ENCODE measurements at regions not wholly inside any gene's neighbourhood (a gene's known extent, or its start where the extent isn't known, plus 50 kb on each side); places are given as distances from the start of the nearest gene placed in this dataset.
"Not testable (repeated sequence)": the region's sequence is repeated elsewhere in the genome, so short reads cannot be mapped to it uniquely, and the experiment has no call there.

DNA sequence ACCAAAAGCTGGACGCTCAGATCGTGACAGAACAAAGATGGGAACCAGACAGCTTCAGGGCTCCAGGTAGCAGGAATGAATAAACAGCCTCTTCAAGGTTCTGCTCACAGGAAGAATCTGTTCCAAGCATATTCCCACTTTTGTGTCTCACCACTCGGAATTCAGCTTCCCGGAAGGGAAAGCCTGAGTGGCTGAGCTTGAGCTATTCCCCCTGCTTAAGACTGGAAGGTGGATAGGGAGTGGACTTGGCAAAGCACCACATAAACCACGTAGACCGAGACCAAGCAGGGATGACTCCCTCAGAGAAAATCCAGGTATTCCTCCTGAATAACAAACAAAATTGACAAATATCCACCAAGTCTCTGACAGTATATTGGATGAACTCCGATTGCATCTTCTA lies 180.2 kb upstream of the NR2F2 start:
- Histone ChIP-seq H4K20me1 (ENCODE audit: control insufficient read depth, extremely low read depth, insufficient read depth, low read length) (no peaks in the 10 kb centered on the region), H3K9me3 (ENCODE audit: control insufficient read depth, insufficient read depth, low read depth, low read length) (no peaks in the 10 kb centered on the region), H3K27me3 (ENCODE audit: control insufficient read depth, insufficient read depth, low read length) (no peaks in the 10 kb centered on the region), H3K4me2 (ENCODE audit: extremely low read depth, insufficient read depth, low read length) (no peak overlapping the region), H3K4me3 (replicated peaks in 1 of 4; ENCODE audit: control extremely low read depth in 1 of 4, insufficient read depth in 1 of 4, low read depth in 3 of 4, low read length in 4 of 4) (no peak overlapping the region), H2AFZ (ENCODE audit: low read length) (no peak overlapping the region), H3K9ac (ENCODE audit: insufficient read depth, low read length) (no peak overlapping the region), H3K4me1 (ENCODE audit: control insufficient read depth, extremely low read depth, insufficient read depth, low read length) (no peaks in the 10 kb centered on the region), H3K79me2 (ENCODE audit: control insufficient read depth, insufficient read depth, low read length) (no peaks in the 10 kb centered on the region), H3K27ac (ENCODE audit: insufficient read depth, low read length) (no peak overlapping the region), H3K36me3 (ENCODE audit: control insufficient read depth, insufficient read depth, low read length) (no peaks in the 10 kb centered on the region)
- TF ChIP-seq EZH2 (IDR thresholded peaks at IDR 0.05; ENCODE audit: low read length, missing control alignments): no peak
- TF ChIP-seq, protein P1, sequence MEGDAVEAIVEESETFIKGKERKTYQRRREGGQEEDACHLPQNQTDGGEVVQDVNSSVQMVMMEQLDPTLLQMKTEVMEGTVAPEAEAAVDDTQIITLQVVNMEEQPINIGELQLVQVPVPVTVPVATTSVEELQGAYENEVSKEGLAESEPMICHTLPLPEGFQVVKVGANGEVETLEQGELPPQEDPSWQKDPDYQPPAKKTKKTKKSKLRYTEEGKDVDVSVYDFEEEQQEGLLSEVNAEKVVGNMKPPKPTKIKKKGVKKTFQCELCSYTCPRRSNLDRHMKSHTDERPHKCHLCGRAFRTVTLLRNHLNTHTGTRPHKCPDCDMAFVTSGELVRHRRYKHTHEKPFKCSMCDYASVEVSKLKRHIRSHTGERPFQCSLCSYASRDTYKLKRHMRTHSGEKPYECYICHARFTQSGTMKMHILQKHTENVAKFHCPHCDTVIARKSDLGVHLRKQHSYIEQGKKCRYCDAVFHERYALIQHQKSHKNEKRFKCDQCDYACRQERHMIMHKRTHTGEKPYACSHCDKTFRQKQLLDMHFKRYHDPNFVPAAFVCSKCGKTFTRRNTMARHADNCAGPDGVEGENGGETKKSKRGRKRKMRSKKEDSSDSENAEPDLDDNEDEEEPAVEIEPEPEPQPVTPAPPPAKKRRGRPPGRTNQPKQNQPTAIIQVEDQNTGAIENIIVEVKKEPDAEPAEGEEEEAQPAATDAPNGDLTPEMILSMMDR (conservative IDR thresholded peaks at IDR 0.05 in 1 of 2, IDR thresholded peaks at IDR 0.05 in 1 of 2; ENCODE audit: low read depth in 1 of 2, low read length in 2 of 2): no peak
- DNase-seq (ENCODE audit: low read depth in 2 of 2): no peak

GRCh38 chr15:96151749-96152148 lies 178.8 kb upstream of the NR2F2 start:
- not testable (repeated sequence) for H3K4me3 ChIP-seq (replicated peaks in 1 of 4; ENCODE audit: control extremely low read depth in 1 of 4, insufficient read depth in 1 of 4, low read depth in 3 of 4, low read length in 4 of 4); H3K79me2 ChIP-seq (ENCODE audit: control insufficient read depth, insufficient read depth, low read length)

GRCh38 chr15:96153929-96154328 lies 176.6 kb upstream of the NR2F2 start:
- H3K27ac ChIP-seq (ENCODE audit: insufficient read depth, low read length): no peak overlapping the region

More at GRCh38 chr15:96151749-96152148, 178.8 kb upstream of the NR2F2 start:
- not testable (repeated sequence) for H3K27me3 ChIP-seq (ENCODE audit: control insufficient read depth, insufficient read depth, low read length); H3K9ac ChIP-seq (ENCODE audit: insufficient read depth, low read length); H3K27ac ChIP-seq (ENCODE audit: insufficient read depth, low read length); H4K20me1 ChIP-seq (ENCODE audit: control insufficient read depth, extremely low read depth, insufficient read depth, low read length); H3K4me1 ChIP-seq (ENCODE audit: control insufficient read depth, extremely low read depth, insufficient read depth, low read length); H3K4me2 ChIP-seq (ENCODE audit: extremely low read depth, insufficient read depth, low read length); H2AFZ ChIP-seq (ENCODE audit: low read length); H3K9me3 ChIP-seq (ENCODE audit: control insufficient read depth, insufficient read depth, low read depth, low read length); H3K36me3 ChIP-seq (ENCODE audit: control insufficient read depth, insufficient read depth, low read length)
- DNase-seq (ENCODE audit: low read depth in 2 of 2): peak; percentile 55 to 80

More at GRCh38 chr15:96153929-96154328, 176.6 kb upstream of the NR2F2 start:
- no peaks in the 10 kb centered on the region for H3K27me3 ChIP-seq (ENCODE audit: control insufficient read depth, insufficient read depth, low read length)
- no peaks in the 10 kb centered on the region for H3K36me3 ChIP-seq (ENCODE audit: control insufficient read depth, insufficient read depth, low read length)
- DNase-seq (ENCODE audit: low read depth in 2 of 2): no peak
- H3K79me2 ChIP-seq (ENCODE audit: control insufficient read depth, insufficient read depth, low read length): no peaks in the 10 kb centered on the region
- H3K9me3 ChIP-seq (ENCODE audit: control insufficient read depth, insufficient read depth, low read depth, low read length): no peaks in the 10 kb centered on the region
- TF ChIP-seq, protein P1 (conservative IDR thresholded peaks at IDR 0.05 in 1 of 2, IDR thresholded peaks at IDR 0.05 in 1 of 2; ENCODE audit: low read depth in 1 of 2, low read length in 2 of 2): no peak
- TF ChIP-seq EZH2 (IDR thresholded peaks at IDR 0.05; ENCODE audit: low read length, missing control alignments): no peak
- H3K4me2 ChIP-seq (ENCODE audit: extremely low read depth, insufficient read depth, low read length): no peak overlapping the region
- no peak overlapping the region for H3K9ac ChIP-seq (ENCODE audit: insufficient read depth, low read length)
- no peak overlapping the region for H2AFZ ChIP-seq (ENCODE audit: low read length)
- H4K20me1 ChIP-seq (ENCODE audit: control insufficient read depth, extremely low read depth, insufficient read depth, low read length): no peaks in the 10 kb centered on the region
- H3K4me3 ChIP-seq (replicated peaks in 1 of 4; ENCODE audit: control extremely low read depth in 1 of 4, insufficient read depth in 1 of 4, low read depth in 3 of 4, low read length in 4 of 4): no peak overlapping the region
- no peaks in the 10 kb centered on the region for H3K4me1 ChIP-seq (ENCODE audit: control insufficient read depth, extremely low read depth, insufficient read depth, low read length)

Measured in fibroblast of lung (primary cell).